GM23338 (cell line): ENCODE measurements at regions not wholly inside any gene's neighbourhood (a gene's known extent, or its start where the extent isn't known, plus 50 kb on each side); places are given as distances from the start of the nearest gene placed in this dataset.

Experiments used
- ATAC-seq: fragments of 200-7000 bp; cut with Tn5 transposase; 3 replicates; pipeline ENCODE4 v1.9.1; 2020
- DNase-seq: peaks from one replicate; pipeline ENCODE4 v3.0.0-alpha.2; 2015; ENCODE audit warnings: low spot score
- H2AFZ ChIP-seq: fragments of 200-600 bp; sonication (generic); 2 replicates; pipeline ENCODE4 v1.8.0; 2016; ENCODE audit warnings: antibody characterized with exemption, mild to moderate bottlenecking, moderate library complexity
- H3F3A ChIP-seq: fragments of 200-600 bp; sonication (generic); replicated peaks from 2 replicates; pipeline ENCODE4 v1.8.0; 2017; ENCODE audit warnings: antibody characterized with exemption, mixed run types, low read depth
- H3K27ac ChIP-seq: fragments of 200-600 bp; sonication (generic); 2 replicates; pipeline ENCODE4 v1.6.1; 2016; ENCODE audit warnings: low read depth
- H3K27me3 ChIP-seq: fragments of 200-600 bp; sonication (generic); 2 replicates; pipeline ENCODE4 v1.8.0; 2016; ENCODE audit warnings: mild to moderate bottlenecking, mixed run types, moderate library complexity; ENCODE audit not compliant: insufficient read depth
- H3K36me3 ChIP-seq: fragments of 200-600 bp; sonication (generic); 2 replicates; pipeline ENCODE4 v1.8.0; 2016; ENCODE audit warnings: mild to moderate bottlenecking; ENCODE audit not compliant: insufficient read depth
- H3K4me1 ChIP-seq: fragments of 200-600 bp; sonication (generic); 2 replicates; pipeline ENCODE4 v1.8.0; 2016; ENCODE audit warnings: mild to moderate bottlenecking, moderate library complexity; ENCODE audit not compliant: insufficient read depth
- H3K4me2 ChIP-seq: fragments of 200-600 bp; sonication (generic); 2 replicates; pipeline ENCODE4 v1.7.1; 2017; ENCODE audit warnings: mixed run types
- H3K4me3 ChIP-seq: fragments of 200-600 bp; sonication (generic); 2 replicates; pipeline ENCODE4 v1.6.1; 2016; ENCODE audit warnings: mixed run types
- H3K79me2 ChIP-seq: fragments of 200-600 bp; sonication (generic); replicated peaks from 2 replicates; pipeline ENCODE4 v1.8.0; 2017; ENCODE audit warnings: mild to moderate bottlenecking; ENCODE audit not compliant: insufficient read depth
- H3K9me2 ChIP-seq: fragments of 200-600 bp; sonication (generic); 2 replicates; pipeline ENCODE4 v1.8.0; 2017; ENCODE audit not compliant: insufficient read depth
- H4K20me1 ChIP-seq: fragments of 200-600 bp; sonication (generic); replicated peaks from 2 replicates; pipeline ENCODE4 v1.8.0; 2017; ENCODE audit warnings: mild to moderate bottlenecking; ENCODE audit not compliant: insufficient read depth
- H3K27ac Mint-ChIP-seq: 2 replicates; pipeline ENCODE4 v1.8.0; 2020; ENCODE audit warnings: inconsistent platforms, mild to moderate bottlenecking, moderate library complexity, mixed read lengths
- H3K27me3 Mint-ChIP-seq: 3 replicates; pipeline ENCODE4 v1.8.0; 2022; ENCODE audit warnings: low read depth, mild to moderate bottlenecking, moderate library complexity, mixed read lengths, inconsistent platforms; ENCODE audit not compliant: insufficient read depth, poor library complexity
- H3K36me3 Mint-ChIP-seq: 3 replicates; pipeline ENCODE4 v1.8.0; 2021; ENCODE audit warnings: low read depth, mild to moderate bottlenecking, inconsistent platforms, moderate library complexity, mixed read lengths
- H3K4me1 Mint-ChIP-seq: 3 replicates; pipeline ENCODE4 v1.8.0; 2020; ENCODE audit warnings: mild to moderate bottlenecking, inconsistent platforms, mixed read lengths
- H3K4me3 Mint-ChIP-seq: 3 replicates; pipeline ENCODE4 v1.8.0; 2021; ENCODE audit warnings: moderate library complexity, mild to moderate bottlenecking, inconsistent platforms, mixed read lengths
- H3K9me3 Mint-ChIP-seq: 3 replicates; pipeline ENCODE4 v1.8.0; 2020; ENCODE audit warnings: moderate library complexity, mild to moderate bottlenecking, inconsistent platforms, mixed read lengths
- CREB1 ChIP-seq: fragments of 250-450 bp; sonication (Bioruptor Pico); IDR thresholded peaks from 2 replicates; pipeline ENCODE4 v1.5.0; 2020; ENCODE audit warnings: low read depth, mild to moderate bottlenecking, moderate library complexity
- CTCF ChIP-seq, 2 experiments: fragments of 200-600 bp in 1 of 2; sonication (generic) in 1 of 2; conservative IDR thresholded peaks; 2 replicates each; pipeline versions ENCODE4 v1.5.1 to v1.6.1; 2016 to 2017; ENCODE audit warnings: antibody characterized with exemption in 2 of 2, low read depth in 2 of 2, mild to moderate bottlenecking in 2 of 2, moderate library complexity in 1 of 2
- ETS1 ChIP-seq: IDR thresholded peaks from 2 replicates; pipeline ENCODE4 v1.6.1; 2016; ENCODE audit warnings: antibody characterized with exemption
- EZH2 ChIP-seq: fragments of 200-600 bp; sonication (generic); IDR thresholded peaks from one replicate; pipeline ENCODE4 v1.8.0; 2017; ENCODE audit warnings: antibody characterized with exemption, mild to moderate bottlenecking, low read depth; ENCODE audit not compliant: unreplicated experiment
- EZH2phosphoT487 ChIP-seq: fragments of 200-600 bp; sonication (generic); IDR thresholded peaks from one replicate; pipeline ENCODE4 v1.8.1; 2018; ENCODE audit warnings: antibody characterized with exemption; ENCODE audit not compliant: unreplicated experiment
- JUNB ChIP-seq: IDR thresholded peaks from one replicate; pipeline ENCODE4 v1.6.1; 2016; ENCODE audit warnings: antibody characterized with exemption; ENCODE audit not compliant: unreplicated experiment
- NANOG ChIP-seq: IDR thresholded peaks from 2 replicates; pipeline ENCODE4 v1.6.1; 2016; ENCODE audit warnings: antibody characterized with exemption, borderline replicate concordance
- POLR2AphosphoS5 ChIP-seq: IDR thresholded peaks from 2 replicates; pipeline ENCODE4 v1.6.1; 2016; ENCODE audit warnings: antibody characterized with exemption, low read depth
- REST ChIP-seq: IDR thresholded peaks from one replicate; pipeline ENCODE4 v1.6.1; 2018; ENCODE audit warnings: antibody characterized with exemption; ENCODE audit not compliant: unreplicated experiment
- STAT1 ChIP-seq: IDR thresholded peaks from one replicate; pipeline ENCODE4 v1.6.1; 2016; ENCODE audit warnings: antibody characterized with exemption; ENCODE audit not compliant: unreplicated experiment
- ZNF114 ChIP-seq: fragments of 250-450 bp; sonication (Bioruptor Pico); IDR thresholded peaks from 2 replicates; pipeline ENCODE4 v1.5.0; 2020; ENCODE audit warnings: mild to moderate bottlenecking, moderate library complexity
- ZNF331 ChIP-seq: fragments of 250-450 bp; sonication (Bioruptor Pico); IDR thresholded peaks from 2 replicates; pipeline ENCODE4 v1.5.0; 2020; ENCODE audit warnings: low read depth, mild to moderate bottlenecking, moderate library complexity
- ZNF462 ChIP-seq: fragments of 250-450 bp; sonication (Bioruptor Pico); IDR thresholded peaks from 2 replicates; pipeline ENCODE4 v1.5.0; 2020; ENCODE audit warnings: mild to moderate bottlenecking, moderate library complexity

GRCh38 chr15:52876991-52877663 is 87.0 kb upstream of the ONECUT1 start:
- Histone ChIP-seq H3K36me3 (no peaks in the 10 kb centered on the region), H2AFZ (no peak overlapping the region), H3K27me3 (no peaks in the 10 kb centered on the region), H3F3A (no peaks in the 10 kb centered on the region), H3K27ac (no peak overlapping the region), H3K4me3 (no peak overlapping the region), H3K4me1 (peaks cover 13% of the 10 kb centered on the region; the same call in 1 of the 2 replicates), H3K79me2 (no peaks in the 10 kb centered on the region), H4K20me1 (no peaks in the 10 kb centered on the region; the same call in 1 of the 2 replicates), H3K4me2 (no peak overlapping the region), H3K9me2 (no peaks in the 10 kb centered on the region)
- H3K27ac Mint-ChIP-seq = no peak overlapping the region
- ATAC-seq (no peak), DNase-seq (no peak)
- H3K4me1 Mint-ChIP-seq = peaks cover 20% of the 10 kb centered on the region; the same call in 2 of the 3 replicates
- H3K9me3 Mint-ChIP-seq = no peaks in the 10 kb centered on the region
- no peak overlapping the region for H3K4me3 Mint-ChIP-seq
- TF ChIP-seq STAT1 (no peak), ZNF331 (no peak), EZH2 (no peak), POLR2AphosphoS5 (no peak), CTCF (conservative IDR thresholded peaks at IDR 0.05; ENCODE audit: low read depth in 2 of 2) (no peak), REST (no peak), CREB1 (CRISPR knock-in tag) (no peak), NANOG (no peak), ZNF462 (CRISPR knock-in tag) (no peak), JUNB (no peak), EZH2phosphoT487 (no peak), ZNF114 (CRISPR knock-in tag) (no peak), ETS1 (no peak)
- H3K27me3 Mint-ChIP-seq = peaks cover 2% of the 10 kb centered on the region
- no peaks in the 10 kb centered on the region for H3K36me3 Mint-ChIP-seq
